Fibroblast of the conjunctiva (primary cell): ENCODE measurements at regions not wholly inside any gene's neighbourhood (a gene's known extent, or its start where the extent isn't known, plus 50 kb on each side); places are given as distances from the start of the nearest gene placed in this dataset.
A peak's percentile ranks its signal among the peaks of the same experiment; 100 is the strongest.
"Not testable (repeated sequence)": the region's sequence is repeated elsewhere in the genome, so short reads cannot be mapped to it uniquely, and the experiment has no call there.

Source experiments
- DNase-seq: peaks from one replicate; pipeline ENCODE4 v3.0.0-alpha.2; 2010; ENCODE audit warnings: low read depth

DNA sequence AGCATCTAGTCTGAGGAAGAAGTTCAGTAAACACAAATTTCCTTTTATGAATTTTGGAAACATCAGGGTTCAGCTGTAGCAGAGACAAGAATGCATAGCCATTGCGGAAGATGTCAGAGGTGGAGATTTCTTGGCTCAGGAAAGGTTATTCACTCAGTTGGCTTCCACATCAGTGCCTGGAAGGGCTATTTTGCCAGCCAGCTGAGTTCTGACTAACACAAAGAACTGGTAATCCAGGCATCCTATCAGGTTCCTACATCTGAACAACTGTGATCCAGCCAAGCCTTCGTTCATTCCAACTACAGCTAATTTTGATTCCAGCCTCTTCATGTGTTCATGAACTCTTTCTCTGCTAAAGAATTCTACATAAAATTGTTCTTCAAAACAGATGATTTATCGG, 965.6 kb downstream of the XPNPEP1 start:
- DNase-seq = peak; percentile 44

DNA sequence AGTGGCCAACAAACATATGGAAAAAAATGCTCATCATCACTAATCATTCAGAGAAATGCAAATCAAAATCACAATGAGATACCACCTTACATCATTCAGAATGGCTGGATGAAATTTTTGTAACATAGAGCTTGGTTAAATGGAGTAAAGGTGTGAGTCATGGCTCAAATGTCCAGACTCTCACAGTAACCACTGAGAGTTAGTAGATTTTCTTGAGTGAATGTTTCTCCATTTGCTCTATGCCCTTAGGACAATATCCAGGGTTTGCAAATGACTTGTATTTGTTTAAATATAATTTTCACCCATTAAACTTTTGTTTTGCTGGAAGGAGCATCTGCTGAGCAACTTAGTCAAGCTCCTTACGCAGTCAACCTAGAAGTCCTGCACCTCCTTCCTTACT, 967.2 kb downstream of the XPNPEP1 start:
- DNase-seq = no peak

DNA sequence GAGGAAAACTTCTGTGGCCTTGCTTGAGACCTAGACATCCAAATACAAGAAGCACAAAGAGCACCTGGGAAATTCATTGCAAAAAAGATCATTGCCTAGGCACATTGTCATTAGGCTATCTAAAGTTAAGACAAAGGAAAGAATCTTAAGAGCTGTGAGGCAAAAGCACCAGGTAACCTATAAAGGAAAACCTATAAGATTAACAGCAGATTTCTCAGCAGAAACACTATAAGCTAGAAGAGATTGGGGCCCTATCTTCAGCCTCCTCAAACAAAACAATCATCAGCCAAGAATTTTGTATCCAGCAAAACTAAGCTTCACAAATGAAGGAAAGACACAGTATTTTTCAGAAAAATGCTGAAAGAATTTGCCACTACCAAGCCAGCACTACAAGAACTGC, 1003.3 kb downstream of the XPNPEP1 start:
- DNase-seq = not testable (repeated sequence)

DNA sequence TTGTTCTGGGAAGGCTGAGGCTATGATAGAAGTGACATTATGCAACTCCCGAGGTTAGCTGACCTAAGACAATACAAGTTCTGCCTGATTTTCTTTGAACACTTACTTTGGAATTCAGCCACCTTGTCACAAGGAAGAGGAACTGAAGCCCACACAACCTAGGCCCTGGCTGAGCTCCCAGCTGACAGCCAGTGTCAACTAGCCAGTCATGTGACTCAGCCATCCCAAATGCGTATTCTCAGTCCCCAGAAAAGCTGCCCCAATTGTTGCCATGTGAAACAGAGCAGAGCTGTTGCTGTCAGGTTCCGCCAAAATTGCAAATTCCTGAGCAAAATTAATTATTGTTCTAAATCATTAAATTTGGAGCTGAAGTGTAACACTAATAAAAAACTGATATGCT, 1010.0 kb downstream of the XPNPEP1 start:
- no peak for DNase-seq

DNA sequence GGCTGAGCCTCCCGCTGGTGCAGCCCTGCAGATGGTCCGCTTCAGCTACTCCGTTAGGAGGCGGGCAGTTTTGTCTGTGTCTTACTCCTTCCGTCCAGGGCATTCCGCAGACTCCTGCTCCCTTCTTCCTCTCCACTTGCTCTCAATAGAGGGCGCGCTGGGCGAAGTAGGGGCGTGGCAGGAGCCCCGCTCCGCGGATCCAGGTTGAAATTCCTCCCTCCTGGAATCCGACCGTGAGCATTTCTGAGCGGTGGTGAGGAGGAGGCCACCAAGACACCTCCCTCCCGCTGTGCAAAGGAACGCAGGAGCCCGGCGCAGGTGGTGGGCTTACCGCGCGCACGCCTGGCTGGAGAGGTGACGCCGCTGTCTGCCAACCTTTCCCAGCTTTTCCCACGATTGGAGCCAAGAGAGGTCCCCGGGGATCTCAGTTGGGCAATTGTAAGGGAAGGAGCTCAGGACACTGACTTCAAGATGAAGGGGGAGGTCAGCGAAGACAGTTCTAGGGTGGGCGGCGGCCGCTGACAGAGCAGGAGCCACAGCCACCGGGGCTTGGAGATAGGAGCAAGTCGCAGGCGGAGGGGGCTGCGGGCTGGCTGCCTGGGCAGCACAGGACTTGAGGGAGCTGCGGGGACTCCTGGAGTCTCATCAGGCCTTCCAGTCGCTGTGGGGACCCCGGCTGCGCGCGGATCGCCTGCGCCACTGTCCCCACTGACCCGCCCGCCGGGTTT, 1011.3 kb downstream of the XPNPEP1 start:
- peak; percentile 30 for DNase-seq

DNA sequence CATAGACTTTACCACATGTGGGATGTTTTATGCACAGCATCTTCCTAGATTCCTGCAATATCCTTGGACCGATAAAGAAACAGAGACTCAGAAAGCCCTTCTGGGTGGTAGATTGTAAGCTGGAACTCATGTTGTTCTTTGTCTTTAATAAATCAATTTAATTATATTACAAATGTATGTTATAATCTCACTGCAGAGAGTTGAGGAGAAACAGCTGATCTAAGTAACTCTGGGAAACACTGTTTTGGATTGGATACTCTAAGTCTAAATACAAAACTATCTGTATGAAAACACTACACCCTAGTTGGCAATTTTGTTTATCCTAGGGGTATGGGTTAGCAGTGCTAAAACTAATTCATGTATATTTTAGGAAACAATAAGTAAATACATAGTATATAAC, 1015.2 kb downstream of the XPNPEP1 start:
- no peak for DNase-seq

DNA sequence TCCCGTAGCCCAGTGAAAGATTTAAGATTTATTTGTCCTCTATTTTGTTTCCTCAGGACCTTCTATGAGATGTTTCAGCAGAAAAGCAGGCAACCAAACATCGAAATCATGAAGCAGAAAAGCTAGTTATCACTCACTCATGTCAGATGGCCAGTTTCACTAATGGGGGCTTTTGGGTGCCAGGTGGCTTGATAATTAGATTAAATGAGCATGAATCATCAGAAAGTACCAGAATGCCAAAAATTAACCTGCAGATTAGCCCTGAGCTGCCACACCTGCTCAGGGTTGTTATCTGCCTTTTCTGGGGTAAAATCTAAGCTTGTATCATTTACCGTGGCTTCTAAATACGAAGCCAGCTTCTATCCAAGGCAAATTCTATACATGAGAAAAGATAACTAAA, 1017.5 kb downstream of the XPNPEP1 start:
- DNase-seq = no peak

DNA sequence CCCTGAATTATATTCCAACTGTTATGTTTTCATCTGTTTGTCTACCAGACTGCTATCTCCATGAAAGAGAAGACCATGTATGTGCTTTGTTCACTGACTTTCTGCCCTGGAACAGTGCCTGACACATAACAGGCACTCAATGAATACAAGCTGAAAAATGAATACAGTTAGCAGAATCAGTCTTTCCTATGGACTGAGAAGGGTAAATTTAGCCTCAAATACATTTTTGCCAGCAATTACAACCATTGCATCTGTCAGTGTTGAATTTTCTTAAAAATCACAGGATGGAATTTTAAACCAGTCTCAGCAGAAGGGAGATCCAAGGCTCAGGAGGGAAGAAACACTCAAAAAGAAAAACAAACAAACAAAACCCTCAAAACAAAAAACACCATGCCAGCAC, 1018.1 kb downstream of the XPNPEP1 start:
- DNase-seq = no peak

DNA sequence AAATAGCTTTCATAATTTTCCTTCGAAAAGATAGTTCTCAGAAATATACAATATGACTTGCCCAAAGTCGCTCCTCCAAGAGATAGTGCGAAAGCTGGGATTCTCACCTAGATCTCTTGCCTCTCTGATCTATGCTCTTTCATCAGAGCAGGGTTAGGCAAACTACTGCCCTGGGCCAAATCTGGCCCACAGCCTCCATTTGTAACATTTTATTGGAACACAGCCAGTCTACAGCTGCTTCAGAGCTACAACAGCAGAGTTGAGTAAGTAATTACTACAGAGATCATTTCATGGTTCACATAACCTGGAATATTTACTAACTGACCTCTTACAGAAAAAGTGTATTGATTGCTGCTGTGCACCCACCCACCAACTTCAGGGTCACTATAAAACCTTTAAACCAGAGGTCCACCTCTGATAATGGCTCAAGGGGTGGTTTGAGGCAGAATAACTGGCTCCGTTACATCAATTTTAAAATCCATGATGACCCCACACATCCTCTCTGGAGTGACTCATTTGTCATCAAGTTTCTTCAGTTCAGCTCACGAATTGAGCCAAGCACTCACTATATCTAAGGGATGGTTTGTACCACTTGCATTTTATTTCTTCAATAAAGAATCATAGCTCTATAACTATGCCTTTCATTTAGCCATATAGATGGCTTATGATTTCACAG, 1019.0 kb downstream of the XPNPEP1 start:
- peak; percentile 21 for DNase-seq

DNA sequence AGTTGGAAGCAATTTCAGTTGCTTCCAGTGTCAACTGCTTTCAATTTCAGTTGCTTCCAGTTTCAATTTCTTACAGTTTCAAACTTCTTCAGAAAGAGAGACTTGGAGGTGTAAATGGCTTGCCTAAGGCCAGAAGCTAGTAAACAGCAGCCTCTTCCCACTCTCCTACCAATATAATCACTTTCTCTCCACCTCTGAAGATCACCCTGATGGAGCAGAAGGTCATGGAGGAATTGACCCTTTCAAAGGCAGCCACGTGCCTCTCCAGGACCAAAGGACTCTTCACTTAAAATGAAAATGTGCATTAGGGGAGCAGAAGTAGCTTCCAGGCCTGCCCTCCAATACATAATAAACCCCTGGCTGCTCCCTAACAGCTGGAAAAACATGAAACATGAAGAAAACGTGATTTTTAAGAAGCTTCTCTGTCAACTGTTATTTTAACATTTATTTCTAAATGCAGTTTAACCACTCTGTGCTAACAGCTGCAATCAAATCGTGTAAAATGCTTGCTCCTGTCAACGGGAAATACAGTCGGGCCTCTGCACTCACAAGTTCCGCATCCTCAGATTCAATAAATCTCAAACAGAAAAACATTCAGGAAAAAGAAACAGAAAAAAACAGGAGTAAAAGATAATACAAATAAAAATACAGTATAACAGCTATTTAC, 1020.6 kb downstream of the XPNPEP1 start:
- no peak for DNase-seq

DNA sequence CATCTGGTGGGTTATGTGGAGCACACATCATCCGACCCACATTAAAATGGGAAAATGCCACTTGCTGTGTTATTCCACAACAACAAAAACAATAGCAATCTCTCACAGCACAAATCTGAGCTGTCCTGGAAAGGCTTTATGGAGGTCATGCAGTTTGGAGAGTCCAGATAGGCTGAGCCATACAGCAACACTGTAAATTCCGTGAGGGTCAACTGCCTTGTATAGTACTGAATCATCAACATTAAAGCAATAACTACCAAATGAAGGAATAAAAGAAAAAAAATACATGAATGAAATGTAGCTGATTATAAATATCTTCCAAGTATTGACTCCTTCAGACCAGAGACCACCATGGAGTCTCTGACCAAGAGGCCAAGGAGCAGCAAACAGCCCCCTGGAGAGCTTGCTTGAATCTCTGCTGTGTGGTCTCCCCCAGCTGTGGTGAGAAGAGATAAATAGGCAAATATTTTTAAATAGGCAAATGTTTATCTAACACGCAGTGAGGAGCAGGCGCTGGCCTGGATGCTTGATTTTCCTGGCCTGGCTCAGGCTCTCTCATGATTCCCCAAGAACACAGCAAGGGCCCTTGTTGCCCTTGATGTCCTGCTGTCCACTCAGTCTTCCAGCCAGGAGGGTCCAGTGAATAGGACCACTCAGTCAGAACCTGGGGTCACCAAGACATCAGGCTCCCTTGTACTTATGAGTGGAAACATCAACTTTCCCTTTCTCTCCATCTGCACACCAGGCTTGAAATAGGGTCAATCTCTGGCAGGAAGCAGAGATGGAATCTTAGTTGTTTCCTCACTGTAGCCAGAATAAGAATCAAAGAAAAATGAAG, 1021.3 kb downstream of the XPNPEP1 start:
- no peak for DNase-seq

DNA sequence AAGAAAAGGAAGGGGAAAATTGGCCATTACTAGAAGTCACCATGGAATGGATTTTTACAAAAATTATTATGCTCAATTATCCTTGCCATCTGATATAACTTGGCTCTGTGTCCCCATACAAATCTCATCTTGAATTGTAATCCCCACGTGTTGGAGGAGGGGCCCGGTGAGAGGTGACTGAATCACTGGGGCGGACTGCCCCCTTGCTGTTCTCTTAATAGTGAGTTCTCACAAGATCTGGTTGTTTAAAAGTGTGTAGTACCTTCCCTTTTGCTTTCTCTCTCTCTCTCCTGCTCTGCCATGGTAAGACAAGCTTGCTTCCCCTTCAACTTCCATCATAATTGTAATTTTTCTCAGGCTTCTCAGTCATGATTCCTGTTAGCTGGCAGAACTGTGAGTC, 1023.6 kb downstream of the XPNPEP1 start:
- DNase-seq = no peak

DNA sequence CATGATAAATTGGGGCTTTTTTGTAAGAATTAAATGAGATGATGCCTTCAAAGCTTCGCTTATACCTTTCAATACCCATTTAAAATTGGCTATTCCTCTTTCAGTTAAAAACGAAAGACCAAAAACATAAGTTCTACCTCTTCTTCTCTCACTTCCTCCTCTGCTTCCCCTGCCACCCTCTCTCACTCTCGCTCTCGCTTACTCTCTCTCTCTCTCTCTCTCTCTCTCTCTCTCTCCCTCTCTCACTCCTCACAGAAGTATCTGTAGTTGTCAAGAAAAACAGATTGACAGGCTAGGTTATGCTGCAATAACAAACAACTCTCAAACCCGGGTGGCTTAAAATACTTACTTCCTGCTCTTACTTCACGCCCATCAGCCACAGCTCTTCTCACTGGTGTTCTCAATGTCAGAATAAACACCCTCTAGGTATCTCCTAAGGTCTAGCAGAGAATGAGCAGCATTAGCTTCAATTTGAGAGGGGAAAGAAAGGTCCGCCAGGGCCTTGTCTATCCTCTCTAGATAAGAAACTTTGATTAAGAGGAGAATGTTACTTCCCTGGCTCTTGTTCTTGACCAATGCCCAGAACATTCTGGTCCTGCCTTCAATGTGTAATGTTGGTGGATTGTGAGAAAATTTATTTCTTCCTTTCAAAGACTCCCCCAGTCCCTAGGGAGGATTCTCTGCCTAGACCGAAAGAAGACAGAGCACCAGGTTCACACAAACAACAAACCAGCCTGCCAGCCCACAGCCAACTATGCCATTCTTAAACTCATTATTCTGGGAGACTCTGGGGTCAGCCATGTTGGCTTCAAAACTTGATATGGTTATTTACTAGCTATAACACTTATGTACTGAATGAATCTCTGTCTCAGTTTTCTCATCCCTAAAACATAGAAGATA, 1028.7 kb downstream of the XPNPEP1 start:
- no peak for DNase-seq

DNA sequence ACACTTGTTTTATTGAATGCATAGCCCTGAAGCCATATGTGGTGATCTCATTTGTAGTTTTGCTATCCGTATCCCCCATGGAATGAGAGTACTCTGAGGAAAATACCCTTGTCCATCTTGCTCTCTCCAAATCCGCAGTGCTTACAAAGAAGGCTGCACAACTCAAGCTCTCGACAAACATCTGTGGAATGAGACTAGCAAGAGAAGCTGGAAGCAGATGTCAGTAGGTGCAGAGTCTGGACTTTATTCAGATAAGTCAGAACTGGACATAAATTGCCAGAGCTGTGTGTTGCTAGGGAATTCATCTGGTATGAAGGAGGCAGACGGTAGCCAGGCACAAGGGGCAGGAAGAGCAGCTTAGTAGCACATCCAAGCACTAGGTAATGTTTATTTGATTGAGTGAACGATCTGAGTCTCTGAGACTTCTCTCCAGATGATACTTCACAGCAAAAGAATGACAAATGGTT, 1046.2 kb downstream of the XPNPEP1 start:
- peak; percentile 3 for DNase-seq

DNA sequence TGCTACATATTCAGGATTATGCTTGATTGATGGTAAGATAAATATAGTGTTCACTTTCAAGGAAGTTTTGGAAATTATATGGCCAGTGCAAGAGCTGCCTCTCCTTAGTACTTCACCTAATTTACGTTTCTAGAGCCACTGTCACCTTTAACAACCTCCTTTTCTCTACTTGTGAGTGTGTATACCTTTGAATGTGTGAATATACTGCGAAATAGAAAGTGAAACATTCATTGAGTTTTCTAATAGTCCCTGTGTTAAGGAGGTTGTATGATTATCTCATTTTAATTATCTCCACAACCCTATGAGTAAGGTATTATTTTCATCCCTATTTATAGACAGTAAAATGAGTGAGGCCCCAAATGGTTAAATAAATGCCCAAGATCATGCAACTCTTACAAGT, 1050.5 kb downstream of the XPNPEP1 start:
- DNase-seq = no peak

DNA sequence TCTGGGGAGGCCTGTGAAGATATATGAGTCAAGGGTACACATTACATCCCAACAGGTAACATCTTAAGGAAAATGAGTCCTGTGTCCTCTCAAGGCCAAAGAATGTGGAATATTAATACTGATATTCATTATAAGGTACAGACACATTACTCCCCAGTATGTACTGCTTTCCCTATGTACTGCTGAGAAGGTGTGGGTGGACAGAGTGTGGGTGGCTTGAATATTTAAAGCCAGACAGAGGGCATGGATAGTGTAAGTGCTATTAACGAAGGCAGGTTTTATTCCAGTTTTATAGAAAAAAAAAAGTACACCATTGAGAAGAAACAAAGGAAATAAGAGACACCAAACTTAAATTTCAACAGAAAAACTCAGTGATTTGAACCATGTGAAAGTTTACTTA, 1054.4 kb downstream of the XPNPEP1 start:
- no peak for DNase-seq

DNA sequence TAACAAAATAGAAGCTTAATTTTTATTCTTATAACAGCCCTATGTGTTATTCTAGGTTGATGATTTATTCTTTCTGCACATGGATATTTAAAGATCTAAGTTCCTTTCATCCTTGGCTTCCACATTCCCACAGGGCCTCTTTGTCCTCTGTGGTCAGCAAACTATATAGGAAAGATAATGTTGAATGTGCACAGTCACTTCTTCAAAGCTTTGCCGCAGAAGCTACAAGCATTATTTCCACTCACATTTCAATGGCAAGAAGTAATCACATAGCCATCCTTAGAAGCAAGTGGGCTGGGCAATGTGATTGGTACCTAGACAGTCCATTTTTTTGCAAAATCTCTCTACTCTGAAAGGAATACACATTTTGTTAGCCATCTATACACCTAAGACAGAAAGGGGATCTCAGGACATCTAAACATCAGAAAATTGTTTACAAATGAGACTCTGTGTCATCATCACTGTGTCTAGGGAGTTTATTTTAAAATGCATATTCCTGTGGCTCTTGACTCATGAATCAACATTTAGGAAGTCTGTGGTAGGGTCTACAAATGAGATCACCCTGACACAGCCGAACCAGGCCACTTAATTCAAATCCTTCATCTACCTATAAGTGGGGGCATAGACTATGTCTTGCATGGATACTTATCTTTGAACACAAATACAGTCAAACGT, 1060.5 kb downstream of the XPNPEP1 start:
- DNase-seq = no peak

DNA sequence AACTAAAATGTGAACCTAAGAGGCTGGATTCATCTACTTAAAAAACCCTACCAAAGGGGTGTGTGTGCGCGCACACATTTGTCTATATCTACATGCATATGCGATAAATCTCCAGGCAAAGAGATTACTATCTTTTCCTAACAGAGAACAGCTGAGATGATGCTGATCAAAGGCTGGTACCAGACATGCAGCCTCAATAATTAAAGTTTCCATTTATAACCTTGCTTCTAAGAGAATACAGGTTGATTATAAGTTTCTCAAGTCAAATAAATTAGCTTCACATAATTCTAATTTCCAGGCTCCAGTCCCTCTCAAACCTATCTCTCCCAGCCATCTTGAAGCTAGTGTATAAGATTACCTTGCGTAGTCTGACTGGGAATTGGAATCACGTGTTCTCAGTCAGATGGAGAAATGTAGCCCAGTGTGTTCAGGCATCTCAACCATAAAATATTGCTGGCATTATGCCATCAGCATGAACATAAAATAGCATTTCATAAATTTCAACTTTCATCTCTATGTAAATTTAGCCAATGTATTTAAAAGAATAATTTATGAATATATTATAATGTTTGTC, 1062.0 kb downstream of the XPNPEP1 start:
- DNase-seq = no peak

DNA sequence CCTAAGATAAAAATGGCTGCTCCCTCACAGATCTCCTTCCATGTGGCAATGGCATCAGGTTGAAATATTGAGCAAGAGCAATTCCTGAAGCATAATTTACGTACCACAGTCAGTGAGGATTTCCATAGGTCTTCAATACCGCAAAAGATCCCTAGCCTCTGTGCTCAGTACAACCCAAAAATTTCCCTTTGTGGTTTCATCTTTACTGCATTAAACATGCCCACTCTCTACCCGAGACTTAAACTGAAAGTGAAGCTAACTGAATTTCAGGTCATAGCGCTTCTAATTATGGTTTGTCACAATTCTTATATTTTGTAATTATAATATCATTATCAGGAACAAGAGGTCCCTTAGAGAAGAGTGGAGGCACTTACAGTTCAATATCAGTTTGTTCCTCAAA, 1071.1 kb downstream of the XPNPEP1 start:
- DNase-seq = no peak

DNA sequence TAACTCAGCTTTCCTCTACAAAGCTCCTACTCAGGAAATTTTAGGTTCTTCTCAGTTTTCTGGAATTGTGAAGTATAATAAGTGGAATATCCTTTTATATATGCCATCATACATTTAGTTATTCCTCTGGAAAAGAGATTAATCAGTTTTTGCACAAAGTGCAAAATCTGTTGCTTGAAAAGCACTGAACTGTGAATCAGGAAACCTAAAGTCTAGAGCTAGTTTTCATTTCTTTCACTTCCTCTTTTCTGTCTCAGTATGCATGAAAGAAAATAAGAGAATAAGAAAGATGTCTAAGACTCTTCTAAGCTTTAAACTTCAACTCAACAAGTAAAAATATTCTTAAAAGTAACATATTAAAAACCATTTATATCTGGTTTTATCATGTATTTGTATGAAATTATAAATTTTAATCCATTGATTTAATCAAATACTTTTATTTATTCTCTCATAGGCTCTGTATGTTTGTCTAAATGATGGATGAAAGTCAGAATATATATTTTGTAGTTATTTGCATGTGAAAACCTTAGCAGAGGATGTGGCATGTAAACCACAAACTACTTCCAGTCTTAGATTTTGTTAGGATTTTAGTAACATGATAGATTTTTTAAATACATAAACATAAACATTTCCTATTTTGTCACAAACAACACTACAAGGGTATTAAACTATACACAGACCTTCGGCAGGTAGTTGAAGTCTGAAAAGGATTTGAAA, 1073.0 kb downstream of the XPNPEP1 start:
- no peak for DNase-seq
